Right lobe of liver (tissue), 4 donors: ENCODE measurements at regions not wholly inside any gene's neighbourhood (a gene's known extent, or its start where the extent isn't known, plus 50 kb on each side); places are given as distances from the start of the nearest gene placed in this dataset.

Experiments used
- POLR2A ChIP-seq: fragments of 450-650 bp; IDR thresholded peaks from one replicate; pipeline ENCODE4 v1.6.1; 2017; ENCODE audit warnings: antibody characterized with exemption, mild to moderate bottlenecking
- TF ChIP-seq, protein P1 (sequence below), 4 donors: fragments of 200-600 bp in 3 of 4; fragments of 450-650 bp in 1 of 4; IDR thresholded peaks; one replicate each; pipeline versions ENCODE4 v1.5.1 to v1.8.0; 2016 to 2022; ENCODE audit warnings: antibody characterized with exemption in 4 of 4, mild to moderate bottlenecking in 2 of 4
- donor health status: DM: no; HTN: no; CAD: no.
- donor health status: DM: no; HTN: no; CAD: no.
- donor health status: DM: no; HTN: yes; CAD: no.

DNA sequence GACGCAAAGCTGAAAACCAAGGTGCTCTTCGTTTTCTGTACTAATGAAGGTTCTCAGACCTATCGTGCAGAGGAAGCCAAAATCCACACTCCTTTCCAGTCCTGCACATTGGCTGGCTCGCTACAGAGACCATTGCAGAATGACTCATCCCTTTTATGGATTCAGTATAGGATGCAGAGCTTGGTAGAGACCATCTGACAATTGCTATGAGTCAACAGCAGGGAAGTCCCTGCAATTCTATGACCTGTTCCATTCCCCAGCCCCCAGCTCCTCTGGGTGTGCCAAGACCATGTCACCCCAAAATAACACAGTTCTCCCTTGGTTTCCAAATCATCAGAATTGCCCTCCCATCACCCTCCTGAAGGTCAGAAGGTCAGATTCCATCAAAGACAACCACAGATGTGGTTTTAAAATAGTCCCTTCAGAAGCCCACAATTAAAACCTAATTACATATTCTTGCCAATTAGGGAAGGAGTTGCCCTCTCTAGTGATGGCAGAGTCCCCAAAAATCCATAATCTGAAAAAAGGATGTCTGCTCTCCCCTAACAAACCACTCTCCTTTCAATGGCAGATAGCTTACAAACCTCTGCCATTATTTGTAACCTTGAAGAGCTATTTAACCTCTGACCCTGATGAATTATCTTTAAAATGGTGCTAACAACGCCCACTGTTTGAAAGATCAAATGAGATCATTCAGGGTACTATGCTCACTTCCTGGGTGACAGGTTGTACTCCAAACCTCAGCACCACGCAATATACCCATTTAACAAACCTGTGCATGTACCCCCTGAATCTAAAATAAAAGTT is 108.2 kb upstream of the RBBP6 start:
- TF ChIP-seq, protein P1, sequence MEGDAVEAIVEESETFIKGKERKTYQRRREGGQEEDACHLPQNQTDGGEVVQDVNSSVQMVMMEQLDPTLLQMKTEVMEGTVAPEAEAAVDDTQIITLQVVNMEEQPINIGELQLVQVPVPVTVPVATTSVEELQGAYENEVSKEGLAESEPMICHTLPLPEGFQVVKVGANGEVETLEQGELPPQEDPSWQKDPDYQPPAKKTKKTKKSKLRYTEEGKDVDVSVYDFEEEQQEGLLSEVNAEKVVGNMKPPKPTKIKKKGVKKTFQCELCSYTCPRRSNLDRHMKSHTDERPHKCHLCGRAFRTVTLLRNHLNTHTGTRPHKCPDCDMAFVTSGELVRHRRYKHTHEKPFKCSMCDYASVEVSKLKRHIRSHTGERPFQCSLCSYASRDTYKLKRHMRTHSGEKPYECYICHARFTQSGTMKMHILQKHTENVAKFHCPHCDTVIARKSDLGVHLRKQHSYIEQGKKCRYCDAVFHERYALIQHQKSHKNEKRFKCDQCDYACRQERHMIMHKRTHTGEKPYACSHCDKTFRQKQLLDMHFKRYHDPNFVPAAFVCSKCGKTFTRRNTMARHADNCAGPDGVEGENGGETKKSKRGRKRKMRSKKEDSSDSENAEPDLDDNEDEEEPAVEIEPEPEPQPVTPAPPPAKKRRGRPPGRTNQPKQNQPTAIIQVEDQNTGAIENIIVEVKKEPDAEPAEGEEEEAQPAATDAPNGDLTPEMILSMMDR (IDR thresholded peaks at IDR 0.05), result no peak
- TF ChIP-seq POLR2A, result no peak
